ENCODE measurements at regions not wholly inside any gene's neighbourhood (a gene's known extent, or its start where the extent isn't known, plus 50 kb on each side); places are given as distances from the start of the nearest gene placed in this dataset.

GRCh38 chr3:187978433-187979011 lies 175.4 kb upstream of the LPP start:
- TF ChIP-seq POLR2AphosphoS5 (IDR thresholded peaks at IDR 0.05) (no peak), CTCF (IDR thresholded peaks at IDR 0.05 in 8 of 11, conservative IDR thresholded peaks at IDR 0.05 in 3 of 11) (peak in 1 of 11 experiments; percentile 9)

Data from spleen (tissue), 7 donors.